ENCODE measurements at regions not wholly inside any gene's neighbourhood (a gene's known extent, or its start where the extent isn't known, plus 50 kb on each side); places are given as distances from the start of the nearest gene placed in this dataset.

- H2BK120ac ChIP-seq (replicated peaks; ENCODE audit: low read depth, low read length) = no peak overlapping the region
- POLR2A ChIA-PET (ENCODE audit: partially characterized antibody) = no interaction called here
- WGBS, 2 experiments (ENCODE audit: extremely low coverage in 1 of 2, insufficient coverage in 1 of 2, insufficient read length in 1 of 2, insufficient replicate concordance in 2 of 2, low coverage in 1 of 2, low lambda C conversion rate in 2 of 2, missing lambda C conversion rate in 1 of 2) = 90% methylated on average over 8 of the region's 8 CpGs; no CpG with 5 or more reads in 1 of the 2 experiments
Observed at GRCh38 chr5:3377176-3377575, 218.5 kb upstream of the IRX1 start.

More at GRCh38 chr5:3377176-3377575, 218.5 kb upstream of the IRX1 start:
- H2BK20ac ChIP-seq (ENCODE audit: low read length) = no peak overlapping the region
- no peak overlapping the region for H3K4me2 ChIP-seq (ENCODE audit: insufficient read depth in 1 of 2, low read depth in 2 of 2, low read length in 2 of 2)
- no peak overlapping the region for H2BK15ac ChIP-seq (ENCODE audit: low read length)
- no peak overlapping the region for H4K5ac ChIP-seq (ENCODE audit: insufficient read length, low read depth, low read length)
- H3K4me3 ChIP-seq (ENCODE audit: extremely low read depth in 1 of 4, insufficient read depth in 2 of 4, low read depth in 3 of 4, low read length in 4 of 4) = no peak overlapping the region
- TF ChIP-seq CBX8 (IDR thresholded peaks at IDR 0.05; ENCODE audit: borderline replicate concordance, low read depth, low read length) (no peak), TCF12 (IDR thresholded peaks at IDR 0.05; ENCODE audit: low read depth, low read length) (no peak), EP300 (IDR thresholded peaks at IDR 0.05; ENCODE audit: borderline replicate concordance in 1 of 2, low read depth in 2 of 2, low read length in 2 of 2) (no peak), SAP30 (IDR thresholded peaks at IDR 0.05; ENCODE audit: insufficient read depth, insufficient replicate concordance, low read length) (no peak), RNF2 (IDR thresholded peaks at IDR 0.05; ENCODE audit: borderline replicate concordance, low read depth, low read length, missing control alignments, poor library complexity, severe bottlenecking) (no peak), CBX5 (IDR thresholded peaks at IDR 0.05; ENCODE audit: low read depth, low read length) (no peak), TAF7 (optimal IDR thresholded peaks at IDR 0.05; ENCODE audit: borderline replicate concordance, low read depth, low read length) (no peak), ASH2L (IDR thresholded peaks at IDR 0.05; ENCODE audit: low read length) (no peak), BCL11A (IDR thresholded peaks at IDR 0.05; ENCODE audit: low read depth in 2 of 2, low read length in 2 of 2) (no peak), SP4 (IDR thresholded peaks at IDR 0.05; ENCODE audit: low read length) (no peak), SP1 (IDR thresholded peaks at IDR 0.05; ENCODE audit: low read depth, low read length) (no peak)
- H3K4me1 ChIP-seq (replicated peaks in 1 of 4; ENCODE audit: control insufficient read depth in 3 of 4, insufficient read depth in 4 of 4, low read length in 3 of 4) = no peaks in the 10 kb centered on the region
- no peak overlapping the region for H3K27ac ChIP-seq (ENCODE audit: low read depth, low read length)
- no peak overlapping the region for H3K4ac ChIP-seq (replicated peaks; ENCODE audit: insufficient read length, low read depth, low read length)
- DNase-seq (ENCODE audit: low read depth in 1 of 2, low spot score in 2 of 2) (peak in 1 of 2 experiments; percentile 16), FAIRE-seq (no peak)
- H3K23ac ChIP-seq (ENCODE audit: insufficient read length) = no peak overlapping the region
- no peak overlapping the region for H4K91ac ChIP-seq (replicated peaks; ENCODE audit: insufficient read length, low read length)
- peaks cover 0 to 5% of the 10 kb centered on the region in 2 experiments; a peak in 1 of 4 replicates for H3K9me3 ChIP-seq (ENCODE audit: insufficient read depth in 2 of 2, low read depth in 1 of 2, low read length in 1 of 2)
- no peak overlapping the region for H3K56ac ChIP-seq (replicated peaks; ENCODE audit: insufficient read length, low read depth, low read length)
- H2AFZ ChIP-seq (ENCODE audit: low read length) = no peak overlapping the region
- no peak overlapping the region for H2BK12ac ChIP-seq (ENCODE audit: low read depth, low read length)
- no peaks in the 10 kb centered on the region for H3K36me3 ChIP-seq (ENCODE audit: control insufficient read depth in 2 of 4, insufficient read depth in 4 of 4, low read length in 3 of 4)
- no peak overlapping the region for H3K18ac ChIP-seq (ENCODE audit: extremely low read depth, low read length)
- H2AK5ac ChIP-seq (ENCODE audit: low read depth, low read length) = no peak overlapping the region
- no peak overlapping the region for H2BK5ac ChIP-seq (ENCODE audit: low read depth, low read length)
- H3K9ac ChIP-seq (replicated peaks in 1 of 4; ENCODE audit: extremely low read depth in 1 of 4, low read depth in 3 of 4, low read length in 3 of 4) = no peak overlapping the region
- no peaks in the 10 kb centered on the region for H3K79me2 ChIP-seq (ENCODE audit: control insufficient read depth in 1 of 2, insufficient read depth in 2 of 2, low read length in 2 of 2)
- no peaks in the 10 kb centered on the region for H4K20me1 ChIP-seq (replicated peaks in 1 of 2; ENCODE audit: control insufficient read depth in 1 of 2, insufficient read depth in 2 of 2, low read length in 2 of 2)
- H4K8ac ChIP-seq (ENCODE audit: extremely low read depth, insufficient read depth, low read length) = no peak overlapping the region
- H3K79me1 ChIP-seq (ENCODE audit: low read depth, low read length) = no peaks in the 10 kb centered on the region
- CTCF ChIA-PET (ENCODE audit: partially characterized antibody) = interaction anchor here (1.1 to 1.2 kb wide), 2 partner anchors 10 to 49 kb away, joined by 3 to 4 read pairs; no protein-coding TSS in a partner anchor
- H3K23me2 ChIP-seq (ENCODE audit: low read depth, low read length) = no peaks in the 10 kb centered on the region
- no peaks in the 10 kb centered on the region for H3K27me3 ChIP-seq (replicated peaks in 1 of 4; ENCODE audit: control insufficient read depth in 3 of 4, extremely low read depth in 1 of 4, insufficient read depth in 3 of 4, low read length in 3 of 4)
- no peak overlapping the region for H3K14ac ChIP-seq (ENCODE audit: insufficient read length)
